Activated T-cell treated with anti-CD3 and anti-CD28 coated beads, Interleukin-2, amount 50 U/mL, for 72 hours (primary cell): ENCODE measurements at regions not wholly inside any gene's neighbourhood (a gene's known extent, or its start where the extent isn't known, plus 50 kb on each side); places are given as distances from the start of the nearest gene placed in this dataset.
"Not testable (repeated sequence)": the region's sequence is repeated elsewhere in the genome, so short reads cannot be mapped to it uniquely, and the experiment has no call there.

Experiments
- ATAC-seq, 2 donors: fragments of 150-1000 bp; cut with Tn5 transposase; replicated peaks in 1 of 2; 2 replicates each; pipeline ENCODE4 v1.10.0; 2021; ENCODE audit warnings: moderate library complexity in 2 of 2, mild to moderate bottlenecking in 1 of 2
- DNase-seq, 2 donors: peaks; one replicate each; pipeline ENCODE4 v3.0.0; 2021 to 2022; ENCODE audit warnings: mixed read lengths in 1 of 2
- H3K27ac Mint-ChIP-seq: one replicate; pipeline ENCODE4 v1.8.0; 2022; ENCODE audit warnings: mild to moderate bottlenecking, moderate library complexity, mixed read lengths
- H3K27me3 Mint-ChIP-seq: one replicate; pipeline ENCODE4 v1.8.0; 2022; ENCODE audit warnings: low read depth, mixed read lengths
- H3K36me3 Mint-ChIP-seq, 2 donors: one replicate each; pipeline ENCODE4 v1.8.0; 2022; ENCODE audit warnings: mixed read lengths in 2 of 2, mild to moderate bottlenecking in 1 of 2; ENCODE audit not compliant: insufficient read depth in 2 of 2
- H3K4me1 Mint-ChIP-seq: one replicate; pipeline ENCODE4 v1.8.0; 2022; ENCODE audit warnings: low read depth, mixed read lengths
- H3K4me3 Mint-ChIP-seq, 2 donors: one replicate each; pipeline ENCODE4 v1.8.0; 2022; ENCODE audit warnings: mild to moderate bottlenecking in 2 of 2, mixed read lengths in 2 of 2, moderate library complexity in 2 of 2
- H3K9me3 Mint-ChIP-seq, 2 donors: one replicate each; pipeline ENCODE4 v1.8.0; 2022; ENCODE audit warnings: mixed read lengths in 2 of 2

DNA sequence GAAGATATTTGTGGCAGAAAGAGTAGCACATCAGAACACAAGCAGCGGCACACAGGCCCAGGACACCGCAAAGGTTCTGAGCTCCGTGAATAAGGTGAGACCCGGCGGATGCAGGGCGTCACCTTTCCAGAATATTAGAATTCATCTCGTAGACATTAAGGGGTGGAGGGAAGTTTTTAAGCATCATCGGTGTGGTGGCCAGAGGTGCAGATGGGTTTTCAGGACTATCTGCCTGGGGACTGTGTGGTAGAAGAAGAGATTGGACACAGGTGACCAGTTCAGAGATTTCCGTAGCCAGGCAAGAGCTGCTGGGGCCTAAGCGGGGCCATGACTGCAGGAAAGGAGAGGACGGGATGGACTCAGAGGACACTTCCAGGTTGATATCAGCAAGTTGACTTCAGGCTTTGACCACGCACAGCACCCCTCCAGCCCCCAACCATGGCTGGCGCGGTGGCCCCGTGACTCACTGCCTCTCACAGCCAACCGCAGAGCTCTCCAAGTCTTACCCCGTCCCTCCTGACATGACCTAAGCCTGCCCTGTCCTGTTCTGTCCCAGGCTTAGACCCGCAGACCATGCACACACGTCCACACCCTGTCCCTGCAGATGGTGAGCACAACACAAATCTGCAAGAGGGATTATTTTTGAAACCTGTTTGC is 97.2 kb downstream of the OAT start:
- Mint-ChIP-seq H3K36me3 (no peaks in the 10 kb centered on the region), H3K4me3 (no peak overlapping the region), H3K27ac (no peak overlapping the region), H3K9me3 (no peaks in the 10 kb centered on the region), H3K27me3 (peaks cover 2% of the 10 kb centered on the region), H3K4me1 (no peaks in the 10 kb centered on the region)
- no peak for ATAC-seq
- DNase-seq, result no peak

DNA sequence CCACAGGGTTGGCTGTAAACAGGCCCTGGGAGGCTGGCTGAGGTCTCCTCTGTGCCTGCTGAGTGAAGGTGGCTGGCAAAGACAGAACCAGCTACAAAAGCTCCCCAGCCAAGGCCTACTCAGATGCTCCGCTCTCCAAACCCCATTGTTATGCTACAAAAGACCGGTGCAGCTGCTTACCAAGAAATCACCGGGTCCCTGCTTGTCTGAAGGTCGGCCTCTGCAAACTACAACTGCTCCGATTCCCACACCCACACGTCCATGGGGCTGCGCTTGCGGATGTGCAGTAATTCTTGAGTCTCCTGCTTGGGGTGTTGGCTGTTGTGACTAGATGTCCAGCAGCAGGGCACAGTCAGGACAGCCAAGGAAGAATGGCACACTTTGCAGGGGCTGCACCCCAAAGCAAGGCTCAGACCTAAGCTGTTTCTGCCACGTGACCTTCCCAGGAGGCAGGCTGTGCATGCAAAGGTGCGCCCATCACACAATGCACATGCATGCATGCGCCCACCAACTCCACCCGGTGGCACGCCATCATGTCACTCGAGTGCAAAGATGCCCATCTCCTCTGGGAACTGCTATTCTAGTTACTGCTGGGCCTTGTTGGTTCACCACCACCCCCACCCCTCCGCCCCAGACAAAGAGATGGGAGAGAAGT is 97.8 kb downstream of the OAT start:
- Mint-ChIP-seq H3K4me3 (no peak overlapping the region), H3K27ac (no peak overlapping the region), H3K4me1 (peaks cover 2% of the 10 kb centered on the region), H3K36me3 (no peaks in the 10 kb centered on the region), H3K9me3 (no peaks in the 10 kb centered on the region), H3K27me3 (peaks cover 4% of the 10 kb centered on the region)
- no peak for ATAC-seq
- no peak for DNase-seq

DNA sequence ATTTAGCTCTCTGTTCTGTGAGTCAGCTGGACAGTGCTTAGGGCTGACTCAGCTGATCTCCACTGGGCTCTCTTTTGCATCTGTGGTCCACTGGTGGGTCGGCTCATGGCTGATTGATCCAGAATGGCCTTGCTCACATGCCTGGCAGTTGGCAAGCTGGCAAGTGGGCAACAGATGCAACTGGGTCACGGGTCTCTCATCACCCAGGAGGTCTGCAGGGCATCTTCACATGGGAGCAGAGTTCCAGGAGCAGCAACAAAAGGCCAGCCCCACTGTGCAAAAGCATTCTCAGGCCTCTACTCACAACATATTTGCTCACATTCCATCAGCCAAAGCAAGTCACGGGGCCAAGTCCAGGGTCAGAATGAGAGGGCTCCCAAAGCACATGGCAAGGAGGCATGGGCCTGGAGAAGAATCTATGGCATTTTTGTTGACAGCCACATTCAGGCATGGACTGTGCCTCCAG is 98.8 kb downstream of the OAT start:
- no peaks in the 10 kb centered on the region for H3K9me3 Mint-ChIP-seq
- ATAC-seq, result no peak
- H3K36me3 Mint-ChIP-seq, result peaks cover 0 to 3% of the 10 kb centered on the region in 2 donors
- DNase-seq, result no peak
- peaks cover 11% of the 10 kb centered on the region for H3K27me3 Mint-ChIP-seq
- no peak overlapping the region for H3K4me3 Mint-ChIP-seq
- peaks cover 9% of the 10 kb centered on the region for H3K4me1 Mint-ChIP-seq
- no peak overlapping the region for H3K27ac Mint-ChIP-seq

DNA sequence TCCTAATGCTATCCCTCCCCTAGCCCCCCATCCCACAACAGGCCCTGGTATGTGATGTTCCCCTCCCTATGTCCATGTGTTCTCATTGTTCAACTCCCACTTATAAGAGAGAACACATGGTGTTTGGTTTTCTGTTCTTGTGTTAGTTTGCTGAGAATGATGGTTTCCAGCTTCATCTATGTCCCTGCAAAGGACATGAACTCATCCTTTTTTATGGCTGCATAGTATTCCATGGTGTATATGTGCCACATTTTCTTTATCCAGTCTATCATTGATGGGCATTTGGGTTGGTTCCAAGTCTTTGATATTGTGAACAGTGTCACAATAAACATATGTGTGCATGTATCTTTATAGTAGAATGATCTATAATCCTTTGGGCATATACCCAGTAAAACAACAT is 99.2 kb downstream of the OAT start:
- H3K4me3 Mint-ChIP-seq, ATAC-seq, H3K27ac Mint-ChIP-seq, H3K36me3 Mint-ChIP-seq, DNase-seq, H3K4me1 Mint-ChIP-seq, H3K9me3 Mint-ChIP-seq: not testable (repeated sequence)
- peaks cover 11% of the 10 kb centered on the region for H3K27me3 Mint-ChIP-seq

DNA sequence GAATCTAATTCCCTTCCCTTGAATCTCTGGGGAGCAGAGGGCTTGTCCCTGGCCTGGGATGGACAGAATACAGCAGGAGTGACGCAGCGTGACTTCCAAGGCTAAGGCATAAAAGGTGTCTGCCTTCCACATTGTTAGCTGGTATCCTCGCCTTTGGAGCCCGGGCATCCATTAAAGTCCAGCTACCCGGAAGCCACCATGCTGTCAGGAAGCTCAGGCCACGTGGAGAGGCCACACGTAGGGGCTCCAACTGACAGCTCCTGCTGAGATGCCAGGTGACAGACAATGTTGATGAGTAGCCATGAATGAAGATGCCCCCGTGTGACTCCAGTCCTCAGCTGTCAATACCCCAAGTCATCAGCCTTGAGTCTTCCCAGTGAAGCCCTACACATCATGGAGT is 99.9 kb downstream of the OAT start:
- H3K4me1 Mint-ChIP-seq, result peaks cover 9% of the 10 kb centered on the region
- peaks cover 2 to 5% of the 10 kb centered on the region in 2 donors for H3K36me3 Mint-ChIP-seq
- no peak overlapping the region for H3K27ac Mint-ChIP-seq
- H3K4me3 Mint-ChIP-seq, result no peak overlapping the region
- H3K27me3 Mint-ChIP-seq, result peaks cover 11% of the 10 kb centered on the region
- H3K9me3 Mint-ChIP-seq, result peaks cover 2% of the 10 kb centered on the region in 2 donors
- no peak for ATAC-seq
- no peak for DNase-seq

DNA sequence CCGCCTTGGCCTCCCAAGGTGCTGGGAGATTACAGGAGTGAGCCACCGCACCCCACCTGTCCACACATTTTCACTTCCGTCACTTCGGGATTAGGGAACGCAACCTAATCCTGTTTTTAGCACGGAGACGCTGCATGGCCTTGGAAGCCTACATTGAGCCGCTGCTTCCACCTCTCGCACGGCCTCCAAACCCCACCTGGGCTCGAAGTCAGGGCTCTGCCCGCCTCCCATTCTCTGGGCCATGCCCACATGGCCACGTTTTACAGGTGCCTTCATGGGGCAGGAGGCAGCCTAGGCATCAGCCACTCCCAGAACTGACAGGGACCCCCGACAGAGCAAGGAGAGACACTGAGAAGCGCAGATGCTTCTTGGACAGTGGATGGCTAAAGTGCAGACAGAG is 100.6 kb downstream of the OAT start:
- ATAC-seq, result no peak
- H3K36me3 Mint-ChIP-seq, result peaks cover 2 to 5% of the 10 kb centered on the region in 2 donors
- no peak for DNase-seq
- H3K27me3 Mint-ChIP-seq, result peaks cover 11% of the 10 kb centered on the region
- H3K4me3 Mint-ChIP-seq, result no peak overlapping the region
- peaks cover 9% of the 10 kb centered on the region for H3K4me1 Mint-ChIP-seq
- H3K27ac Mint-ChIP-seq, result no peak overlapping the region
- peaks cover 4 to 5% of the 10 kb centered on the region in 2 donors for H3K9me3 Mint-ChIP-seq

DNA sequence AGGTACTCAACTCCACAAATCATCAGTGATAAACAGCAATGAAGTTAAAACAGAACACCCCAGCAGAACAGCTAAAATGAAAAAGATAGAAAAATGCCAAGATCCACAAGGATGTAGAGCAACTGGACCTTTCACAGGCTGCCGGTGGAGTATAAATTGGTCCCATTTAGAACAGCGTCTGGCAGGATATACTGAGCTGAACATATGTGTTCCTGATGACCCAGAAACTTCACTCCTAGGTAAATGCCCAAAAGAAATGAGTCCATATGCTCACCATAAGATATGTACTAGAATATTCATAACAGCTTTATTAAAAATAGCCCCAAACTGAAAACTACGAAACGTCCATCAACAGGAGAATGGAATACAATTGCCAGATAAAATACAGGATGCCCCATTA is 102.4 kb downstream of the OAT start:
- H3K4me3 Mint-ChIP-seq, result no peak overlapping the region
- ATAC-seq (no peak), DNase-seq (no peak)
- peaks cover 4 to 5% of the 10 kb centered on the region in 2 donors for H3K9me3 Mint-ChIP-seq
- H3K4me1 Mint-ChIP-seq, result peaks cover 9% of the 10 kb centered on the region
- H3K27ac Mint-ChIP-seq, result no peak overlapping the region
- H3K27me3 Mint-ChIP-seq, result peaks cover 11% of the 10 kb centered on the region
- H3K36me3 Mint-ChIP-seq, result peaks cover 2 to 5% of the 10 kb centered on the region in 2 donors

DNA sequence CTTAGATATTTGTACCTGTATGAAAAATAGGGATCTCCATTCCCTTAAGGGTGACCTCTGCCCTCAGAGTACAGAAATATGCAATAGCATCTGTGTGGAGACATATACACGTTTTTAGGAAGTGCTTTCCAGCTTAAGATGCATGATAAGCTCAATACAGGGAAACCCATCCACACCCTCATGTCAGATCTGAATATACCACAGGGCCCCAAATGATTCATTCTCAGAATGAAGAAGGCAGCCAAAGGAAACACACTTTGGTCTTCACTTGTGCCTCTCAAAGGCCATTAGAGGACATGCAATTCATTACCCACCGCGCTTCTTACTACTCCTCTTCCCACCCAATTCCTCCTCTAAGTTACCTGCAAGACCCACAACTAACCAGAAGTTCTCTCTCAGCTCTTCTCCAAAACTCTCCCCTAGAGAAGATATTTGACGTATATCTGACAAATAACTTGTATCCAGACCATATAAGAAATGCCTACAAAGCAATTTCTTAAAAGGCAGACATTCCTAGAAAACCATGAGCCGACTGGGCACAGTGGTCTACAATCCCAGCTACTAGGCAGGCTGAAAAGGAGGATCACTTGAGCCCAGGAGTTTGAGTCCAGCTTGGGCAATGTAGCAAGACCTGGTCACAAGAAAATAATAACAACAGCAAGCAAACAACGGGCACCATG is 103.0 kb downstream of the OAT start:
- peaks cover 2 to 5% of the 10 kb centered on the region in 2 donors for H3K36me3 Mint-ChIP-seq
- H3K4me1 Mint-ChIP-seq, result peaks cover 9% of the 10 kb centered on the region
- no peak for DNase-seq
- H3K27ac Mint-ChIP-seq, result no peak overlapping the region
- ATAC-seq, result peak in 1 of 2 donors; percentile 42
- H3K27me3 Mint-ChIP-seq, result peaks cover 11% of the 10 kb centered on the region
- H3K4me3 Mint-ChIP-seq, result no peak overlapping the region
- H3K9me3 Mint-ChIP-seq, result peaks cover 4 to 5% of the 10 kb centered on the region in 2 donors

DNA sequence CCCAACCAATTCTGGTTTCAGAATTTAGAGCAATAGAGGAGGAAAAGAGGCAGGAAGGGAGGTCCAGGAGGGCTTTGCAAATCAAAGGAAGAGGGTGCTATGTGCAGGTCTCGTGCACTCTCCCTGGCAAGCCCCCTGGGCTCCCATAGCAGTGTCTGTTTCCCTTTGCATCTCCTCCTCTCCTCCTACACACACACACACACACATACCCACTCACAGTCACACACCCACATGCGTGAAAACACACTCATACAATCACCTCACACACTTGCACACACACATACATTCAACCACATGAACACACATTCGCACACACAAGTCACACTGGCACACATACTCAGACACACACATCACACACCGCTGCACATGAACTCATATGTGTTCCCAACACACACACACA is 105.3 kb downstream of the OAT start:
- no peak overlapping the region for H3K4me3 Mint-ChIP-seq
- peaks cover 2 to 5% of the 10 kb centered on the region in 2 donors for H3K36me3 Mint-ChIP-seq
- no peak overlapping the region for H3K27ac Mint-ChIP-seq
- peaks cover 11% of the 10 kb centered on the region for H3K27me3 Mint-ChIP-seq
- H3K9me3 Mint-ChIP-seq, result peaks cover 4 to 5% of the 10 kb centered on the region in 2 donors
- ATAC-seq (no peak), DNase-seq (no peak)
- peaks cover 9% of the 10 kb centered on the region for H3K4me1 Mint-ChIP-seq

DNA sequence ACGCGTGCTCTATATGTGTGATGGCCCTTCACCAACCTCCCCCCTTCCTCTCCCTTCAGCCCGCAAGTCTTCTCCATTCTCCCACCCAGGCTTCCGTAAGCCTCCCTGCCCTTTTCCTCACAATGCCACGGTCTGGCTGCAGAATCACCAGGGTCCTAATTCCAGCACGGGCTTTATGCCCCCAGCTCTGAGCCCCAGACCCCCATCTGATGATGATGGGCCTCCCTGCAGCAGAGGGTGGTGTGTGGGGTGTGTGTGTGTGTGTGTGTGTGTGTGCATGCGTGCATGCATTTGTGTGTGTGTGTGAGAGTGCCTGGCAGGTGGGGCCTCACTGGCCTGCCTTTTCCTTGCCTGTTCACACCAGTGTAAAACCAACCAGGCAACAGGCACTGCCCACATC is 109.9 kb downstream of the OAT start:
- Mint-ChIP-seq H3K9me3 (peaks cover 2% of the 10 kb centered on the region in 2 donors), H3K4me3 (no peak overlapping the region), H3K27me3 (no peaks in the 10 kb centered on the region), H3K4me1 (no peaks in the 10 kb centered on the region), H3K27ac (no peak overlapping the region), H3K36me3 (no peaks in the 10 kb centered on the region)
- DNase-seq (no peak), ATAC-seq (no peak)

DNA sequence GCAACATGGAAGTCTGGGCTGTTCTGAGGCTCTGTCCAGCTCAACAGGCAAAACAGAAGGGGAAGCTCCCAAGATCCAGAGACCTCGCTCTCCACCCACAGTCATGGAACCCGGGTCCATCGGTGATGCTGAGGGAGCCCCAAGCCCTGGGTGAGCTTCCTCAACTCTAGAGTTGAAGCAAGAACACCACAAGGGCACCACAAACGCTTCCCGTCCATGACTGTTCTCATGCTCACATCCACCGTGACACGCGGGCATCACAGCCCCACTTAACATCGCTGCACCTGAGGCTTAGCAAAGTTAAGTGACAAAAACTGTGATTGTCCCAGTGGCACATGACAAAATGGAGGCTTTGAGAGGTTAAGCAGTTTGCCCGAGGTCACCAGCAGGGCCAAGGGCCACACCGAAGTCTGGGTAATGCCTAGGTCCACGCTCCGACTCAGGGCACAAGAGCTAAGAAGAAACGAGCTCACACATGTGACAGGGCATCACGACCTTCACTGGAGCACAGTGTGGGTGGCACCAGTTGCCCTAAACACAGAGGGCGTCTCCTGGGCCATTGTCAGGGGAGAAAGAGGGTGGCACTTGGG is 110.6 kb downstream of the OAT start:
- Mint-ChIP-seq H3K4me1 (no peaks in the 10 kb centered on the region), H3K9me3 (no peaks in the 10 kb centered on the region), H3K27me3 (no peaks in the 10 kb centered on the region), H3K36me3 (no peaks in the 10 kb centered on the region), H3K4me3 (no peak overlapping the region), H3K27ac (no peak overlapping the region)
- no peak for DNase-seq
- ATAC-seq, result no peak

DNA sequence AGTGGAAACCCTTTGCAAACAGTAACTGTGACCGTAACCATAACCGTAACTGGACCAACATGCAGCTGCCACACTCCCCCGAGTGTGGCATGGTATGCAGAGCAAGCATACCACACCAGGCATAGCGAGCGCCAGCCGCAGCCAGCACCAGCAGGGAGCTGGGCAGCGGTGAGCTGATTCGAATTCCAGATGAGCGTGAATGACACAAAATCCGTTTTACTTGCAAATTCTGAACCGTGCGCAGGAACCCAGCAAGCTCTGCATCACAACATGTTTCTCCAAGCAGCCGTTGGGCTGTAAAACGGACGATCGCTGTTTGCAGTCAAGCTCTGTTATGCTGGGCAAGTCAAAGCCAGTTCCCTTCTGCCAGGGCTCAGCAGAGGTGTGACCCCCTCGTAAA is 111.1 kb downstream of the OAT start:
- no peak for ATAC-seq
- H3K4me3 Mint-ChIP-seq, result no peak overlapping the region
- no peaks in the 10 kb centered on the region for H3K9me3 Mint-ChIP-seq
- no peaks in the 10 kb centered on the region for H3K27me3 Mint-ChIP-seq
- no peak overlapping the region for H3K27ac Mint-ChIP-seq
- DNase-seq, result no peak
- H3K36me3 Mint-ChIP-seq, result no peaks in the 10 kb centered on the region
- no peaks in the 10 kb centered on the region for H3K4me1 Mint-ChIP-seq

DNA sequence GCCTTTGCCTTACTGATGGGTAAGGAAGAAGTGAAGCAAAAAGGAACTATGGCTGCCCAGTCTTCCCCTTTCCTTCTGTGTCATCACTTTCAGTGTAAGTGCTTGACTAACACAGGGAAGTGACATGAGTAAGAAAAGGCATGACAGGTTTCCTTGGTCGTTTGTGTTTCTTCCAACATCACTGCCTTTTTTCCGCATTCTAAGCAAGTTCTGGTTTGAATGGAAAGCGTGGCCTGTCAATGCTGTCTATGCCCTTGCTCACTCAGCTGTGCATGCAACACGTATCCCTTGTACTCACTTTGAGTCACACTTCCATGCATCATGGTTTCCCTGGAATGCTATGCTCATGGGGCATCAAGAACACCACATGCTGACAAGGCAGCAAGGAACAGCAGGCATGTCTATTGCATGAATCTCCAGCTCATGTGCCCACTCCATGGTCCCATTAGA is 111.8 kb downstream of the OAT start:
- ATAC-seq, result peak in 1 of 2 donors; percentile 45
- H3K36me3 Mint-ChIP-seq, result no peaks in the 10 kb centered on the region
- H3K9me3 Mint-ChIP-seq, result no peaks in the 10 kb centered on the region
- no peaks in the 10 kb centered on the region for H3K4me1 Mint-ChIP-seq
- no peaks in the 10 kb centered on the region for H3K27me3 Mint-ChIP-seq
- H3K27ac Mint-ChIP-seq, result no peak overlapping the region
- no peak overlapping the region for H3K4me3 Mint-ChIP-seq
- no peak for DNase-seq
